ENCODE measurements at regions not wholly inside any gene's neighbourhood (a gene's known extent, or its start where the extent isn't known, plus 50 kb on each side); places are given as distances from the start of the nearest gene placed in this dataset.

GRCh38 chr3:1561427-1561826 is 468.6 kb downstream of the CNTN6 start:
- ATAC-seq, result no peak
- no peaks in the 10 kb centered on the region for H3K9me3 ChIP-seq
- no peaks in the 10 kb centered on the region for H3K27me3 ChIP-seq
- H3K4me1 ChIP-seq, result no peaks in the 10 kb centered on the region
- in situ Hi-C loops (cut with MboI; ENCODE audit: low sequenced_read_pairs in 4 of 4), result no loop called here
- H3K4me3 ChIP-seq, result no peak overlapping the region
- TF ChIP-seq CTCF (IDR thresholded peaks at IDR 0.05 in 4 of 5, conservative IDR thresholded peaks at IDR 0.05 in 1 of 5) (no peak), POLR2A (IDR thresholded peaks at IDR 0.05) (no peak)
- no peak for DNase-seq
- H3K36me3 ChIP-seq, result no peaks in the 10 kb centered on the region
- intact Hi-C loops (cut with DNase I; ENCODE audit: low total_unique reads), result no loop called here
- H3K27ac ChIP-seq, result no peak overlapping the region

GRCh38 chr3:1571736-1572135 is 478.9 kb downstream of the CNTN6 start:
- in situ Hi-C loops (cut with MboI; ENCODE audit: low sequenced_read_pairs in 4 of 4) (no loop called here), intact Hi-C loops (cut with DNase I; ENCODE audit: low total_unique reads) (no loop called here)
- ATAC-seq (no peak), DNase-seq (no peak)
- Histone ChIP-seq H3K9me3 (no peaks in the 10 kb centered on the region), H3K27ac (no peak overlapping the region), H3K27me3 (no peaks in the 10 kb centered on the region), H3K4me3 (no peak overlapping the region), H3K4me1 (no peaks in the 10 kb centered on the region), H3K36me3 (no peaks in the 10 kb centered on the region)
- TF ChIP-seq CTCF (IDR thresholded peaks at IDR 0.05 in 4 of 5, conservative IDR thresholded peaks at IDR 0.05 in 1 of 5) (no peak), POLR2A (IDR thresholded peaks at IDR 0.05) (no peak)

- no peak overlapping the region for H3K27ac ChIP-seq
- ATAC-seq (no peak), DNase-seq (no peak)
- TF ChIP-seq POLR2A (IDR thresholded peaks at IDR 0.05) (no peak), CTCF (IDR thresholded peaks at IDR 0.05 in 4 of 5, conservative IDR thresholded peaks at IDR 0.05 in 1 of 5) (no peak)
- H3K36me3 ChIP-seq, result no peaks in the 10 kb centered on the region
- no peak overlapping the region for H3K4me3 ChIP-seq
- intact Hi-C loops (cut with DNase I; ENCODE audit: low total_unique reads), result no loop called here
- no peaks in the 10 kb centered on the region for H3K27me3 ChIP-seq
- H3K4me1 ChIP-seq, result no peaks in the 10 kb centered on the region
- in situ Hi-C loops (cut with MboI; ENCODE audit: low sequenced_read_pairs in 4 of 4), result no loop called here
- H3K9me3 ChIP-seq, result no peaks in the 10 kb centered on the region
These were observed 483.2 kb downstream of the CNTN6 start for GRCh38 chr3:1576047-1576446.

GRCh38 chr3:1578124-1578806 is 485.4 kb downstream of the CNTN6 start:
- DNase-seq (no peak), ATAC-seq (peak in 1 of 2 donors; percentile 30)
- Histone ChIP-seq H3K27me3 (no peaks in the 10 kb centered on the region), H3K36me3 (no peaks in the 10 kb centered on the region), H3K4me1 (no peaks in the 10 kb centered on the region), H3K27ac (no peak overlapping the region), H3K4me3 (no peak overlapping the region), H3K9me3 (no peaks in the 10 kb centered on the region)
- in situ Hi-C loops (cut with MboI; ENCODE audit: low sequenced_read_pairs in 4 of 4), result no loop called here
- TF ChIP-seq CTCF (IDR thresholded peaks at IDR 0.05 in 4 of 5, conservative IDR thresholded peaks at IDR 0.05 in 1 of 5) (no peak), POLR2A (IDR thresholded peaks at IDR 0.05) (no peak)
- intact Hi-C loops (cut with DNase I; ENCODE audit: low total_unique reads), result no loop called here

GRCh38 chr3:1583044-1583443 is 490.2 kb downstream of the CNTN6 start:
- Histone ChIP-seq H3K4me3 (no peak overlapping the region), H3K9me3 (no peaks in the 10 kb centered on the region), H3K27ac (no peak overlapping the region), H3K4me1 (no peaks in the 10 kb centered on the region), H3K36me3 (no peaks in the 10 kb centered on the region), H3K27me3 (no peaks in the 10 kb centered on the region)
- DNase-seq, result no peak
- TF ChIP-seq POLR2A (IDR thresholded peaks at IDR 0.05) (no peak), CTCF (IDR thresholded peaks at IDR 0.05 in 4 of 5, conservative IDR thresholded peaks at IDR 0.05 in 1 of 5) (no peak)
- in situ Hi-C loops (cut with MboI; ENCODE audit: low sequenced_read_pairs in 4 of 4), result no loop called here
- ATAC-seq, result no peak
- intact Hi-C loops (cut with DNase I; ENCODE audit: low total_unique reads), result no loop called here

Data from gastrocnemius medialis (tissue), 4 donors.